ENCODE measurements at regions not wholly inside any gene's neighbourhood (a gene's known extent, or its start where the extent isn't known, plus 50 kb on each side); places are given as distances from the start of the nearest gene placed in this dataset.

DNA sequence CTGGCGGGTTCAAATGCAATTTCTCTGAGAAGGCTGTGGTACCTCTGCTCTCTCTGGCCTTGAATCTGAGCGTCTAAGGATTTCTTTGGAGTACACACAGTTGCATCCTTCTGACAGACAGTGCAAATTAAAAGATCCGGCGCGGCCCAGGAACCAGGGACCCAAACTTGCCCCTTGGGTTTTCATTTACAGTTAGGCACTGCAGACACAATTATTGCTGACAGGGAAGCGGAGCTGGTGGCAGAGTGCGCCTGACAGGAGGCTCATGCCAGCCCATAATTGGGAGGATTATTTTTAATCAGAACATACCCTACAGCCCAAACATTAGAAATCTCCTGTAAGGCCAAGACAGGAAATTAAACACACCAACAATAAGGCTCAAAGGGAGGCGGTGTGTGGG is 1023.4 kb upstream of the RBFOX1 start:
- FAIRE-seq (no peak), DNase-seq (ENCODE audit: low spot score) (no peak)

DNA sequence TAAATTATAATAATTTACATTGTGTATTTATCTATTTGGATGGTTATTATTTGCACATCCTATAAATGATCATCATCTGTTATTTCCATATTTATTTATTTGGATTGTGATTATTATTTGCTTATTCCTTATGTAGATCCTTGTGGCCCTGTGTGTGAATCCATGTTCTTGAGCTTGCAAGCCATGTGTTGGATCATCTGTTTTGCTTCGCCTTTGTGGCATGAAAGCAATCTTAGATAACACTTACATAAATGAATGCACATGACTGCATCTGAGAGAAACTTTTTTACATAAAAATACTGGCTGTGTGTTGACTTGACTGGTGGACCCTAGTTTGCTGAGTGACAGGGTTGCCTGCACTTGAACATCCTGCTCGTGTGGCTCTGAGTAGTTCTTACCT is 1024.5 kb upstream of the RBFOX1 start:
- FAIRE-seq: no peak

DNA sequence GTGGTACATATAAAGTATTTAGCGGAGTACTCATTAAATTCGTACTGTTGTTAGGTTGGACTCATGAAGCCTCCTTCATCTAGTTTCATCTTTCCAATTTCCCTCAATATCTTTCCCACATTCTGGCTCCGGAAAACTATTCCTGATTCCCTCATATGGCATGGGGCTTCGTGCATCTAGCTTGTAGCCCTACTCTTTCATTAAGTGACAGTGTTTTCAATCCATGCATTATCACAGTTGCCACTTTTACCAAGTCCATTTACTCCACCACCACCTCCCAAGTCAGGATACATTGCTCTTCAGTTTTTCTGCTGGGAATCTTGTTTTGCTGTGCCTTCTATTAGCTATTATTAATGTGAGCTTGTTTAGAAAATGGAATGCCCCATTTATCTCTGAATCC is 1032.1 kb upstream of the RBFOX1 start:
- FAIRE-seq: no peak
- no peak for DNase-seq (ENCODE audit: low spot score)

More for the DNA sequence above, 1024.5 kb upstream of the RBFOX1 start:
- no peak for DNase-seq (ENCODE audit: low spot score)

DNA sequence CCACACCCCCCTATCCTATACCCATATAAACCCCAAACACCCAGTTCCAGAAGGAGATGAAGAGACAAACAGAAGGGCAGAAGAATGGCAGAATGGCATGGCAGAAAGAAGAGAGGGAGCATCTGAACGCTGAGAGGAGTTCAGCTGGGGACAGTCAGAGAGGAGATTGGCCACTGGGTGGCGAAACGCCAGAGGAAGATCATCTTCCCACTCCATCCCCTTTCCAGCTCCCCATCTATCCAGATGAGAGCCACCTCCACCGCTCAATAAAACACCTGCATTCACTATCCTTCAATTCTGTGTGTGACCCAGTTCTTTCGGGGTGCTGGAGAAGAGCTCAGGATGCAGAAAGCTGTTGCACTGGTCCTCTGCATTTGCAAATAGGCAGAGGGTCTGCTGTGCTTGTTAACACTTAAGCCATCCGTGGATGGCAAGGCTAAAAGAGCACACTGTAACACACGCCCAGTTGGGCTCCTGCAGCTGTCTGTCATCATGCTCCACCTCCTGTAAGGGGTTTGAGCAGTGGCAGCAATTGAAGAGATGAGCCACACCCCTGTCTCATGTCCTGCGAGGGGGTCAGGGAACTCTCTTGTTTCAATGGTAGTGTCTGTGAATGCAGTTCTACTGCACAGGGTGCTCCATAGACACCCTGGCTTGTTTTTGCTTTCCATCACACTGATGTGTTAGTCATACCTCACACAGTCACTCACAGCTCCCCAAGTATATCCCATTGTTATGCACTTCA is 1034.8 kb upstream of the RBFOX1 start:
- DNase-seq (ENCODE audit: low spot score) (no peak), FAIRE-seq (no peak)

DNA sequence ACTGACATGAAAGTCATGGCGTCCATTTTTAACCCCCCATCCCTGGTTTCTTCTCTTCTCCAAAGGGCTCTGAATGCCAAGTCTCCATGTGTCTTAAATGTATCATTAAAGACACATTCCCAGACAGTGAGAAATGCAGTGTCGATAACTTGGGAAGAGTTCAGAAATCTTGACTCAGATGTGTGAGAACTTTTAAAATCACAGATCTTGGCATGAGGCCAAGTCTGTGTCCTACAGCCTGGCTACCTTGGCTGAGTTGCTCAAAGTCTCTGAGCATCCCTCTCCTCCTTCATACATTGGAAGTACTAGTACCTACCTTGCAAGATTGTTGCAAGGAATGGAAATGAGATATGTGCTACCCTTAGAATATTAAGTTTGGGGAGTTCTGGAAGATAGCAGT is 1046.5 kb upstream of the RBFOX1 start:
- FAIRE-seq: no peak
- DNase-seq (ENCODE audit: low spot score): peak; percentile 27

DNA sequence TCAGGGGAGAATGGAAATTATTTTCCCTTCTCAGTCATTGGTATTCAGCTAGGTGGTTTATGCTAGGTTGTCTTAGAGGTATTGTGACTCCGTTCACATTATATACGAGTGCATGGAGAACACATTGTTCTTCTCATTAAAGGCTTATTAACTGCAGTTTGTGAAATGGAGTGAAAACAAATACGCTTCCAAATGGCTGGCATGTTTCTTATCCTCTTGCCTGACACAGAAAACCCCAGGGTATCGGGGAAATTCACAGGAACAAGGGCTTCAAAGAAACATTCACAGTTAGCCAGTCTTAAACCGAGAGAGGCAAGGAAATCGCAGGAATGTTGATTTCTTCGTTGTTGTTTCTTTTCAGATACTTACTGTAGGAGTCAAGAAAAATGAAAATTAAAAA is 1047.9 kb upstream of the RBFOX1 start:
- DNase-seq (ENCODE audit: low spot score) (no peak), FAIRE-seq (no peak)

DNA sequence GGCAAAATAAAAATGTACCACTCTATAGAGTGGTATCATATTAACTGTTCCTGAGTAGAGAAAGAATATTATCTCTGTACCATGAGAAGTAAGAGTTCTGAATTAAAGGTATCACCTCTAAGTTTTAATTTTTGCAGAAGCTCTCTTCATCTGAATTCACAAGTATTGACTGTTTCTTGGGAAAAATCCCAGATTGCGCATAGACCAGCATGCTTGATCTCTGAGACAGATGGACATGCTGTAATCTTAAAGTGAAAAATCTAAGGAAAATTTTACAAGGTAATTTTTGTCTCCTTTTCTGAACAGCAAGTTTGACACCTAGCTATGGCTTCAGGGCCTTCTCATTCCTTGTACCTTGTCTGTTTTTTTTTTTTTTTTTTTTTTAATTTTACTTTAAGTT is 1050.7 kb upstream of the RBFOX1 start:
- DNase-seq (ENCODE audit: low spot score): no peak
- FAIRE-seq: no peak

DNA sequence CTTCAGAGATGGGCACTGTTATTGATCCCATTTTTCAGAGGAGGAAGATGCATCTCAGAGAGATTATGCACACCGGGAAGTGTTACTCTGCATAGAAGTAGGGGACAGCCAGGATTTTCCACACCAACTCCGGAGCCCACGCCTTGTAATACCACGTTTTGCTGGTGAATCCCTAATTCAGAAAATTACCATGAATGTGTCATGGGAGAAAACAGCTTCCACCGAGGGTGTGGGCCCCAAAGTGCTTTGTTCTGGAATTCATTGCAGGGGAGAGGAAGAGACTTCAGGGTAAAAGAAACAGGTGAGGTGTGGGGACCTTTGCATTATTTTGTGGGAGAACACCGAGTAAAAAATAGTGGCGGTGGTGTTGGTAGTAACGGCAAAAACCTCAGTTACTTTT is 1051.4 kb upstream of the RBFOX1 start:
- no peak for DNase-seq (ENCODE audit: low spot score)
- no peak for FAIRE-seq

DNA sequence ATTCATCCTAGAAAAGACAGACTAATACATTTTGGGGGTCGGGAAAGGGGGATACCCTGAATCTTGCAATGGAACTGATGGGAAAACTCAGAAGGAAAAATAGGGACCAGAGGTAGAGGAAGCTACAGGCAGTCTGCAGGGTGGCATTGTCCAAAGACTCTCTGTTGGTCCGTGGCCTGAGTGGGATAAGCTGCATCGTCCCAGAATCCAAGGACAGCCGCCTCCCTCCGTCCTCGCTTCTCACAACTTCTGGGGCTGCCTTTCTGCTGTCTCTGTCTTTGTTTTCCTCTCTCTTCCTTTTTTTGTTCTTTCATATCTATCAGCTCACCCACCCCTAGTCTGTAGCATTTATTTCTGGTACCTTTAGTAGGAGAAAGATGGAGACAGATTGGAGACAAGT is 1052.6 kb upstream of the RBFOX1 start:
- DNase-seq (ENCODE audit: low spot score): no peak
- FAIRE-seq: no peak

DNA sequence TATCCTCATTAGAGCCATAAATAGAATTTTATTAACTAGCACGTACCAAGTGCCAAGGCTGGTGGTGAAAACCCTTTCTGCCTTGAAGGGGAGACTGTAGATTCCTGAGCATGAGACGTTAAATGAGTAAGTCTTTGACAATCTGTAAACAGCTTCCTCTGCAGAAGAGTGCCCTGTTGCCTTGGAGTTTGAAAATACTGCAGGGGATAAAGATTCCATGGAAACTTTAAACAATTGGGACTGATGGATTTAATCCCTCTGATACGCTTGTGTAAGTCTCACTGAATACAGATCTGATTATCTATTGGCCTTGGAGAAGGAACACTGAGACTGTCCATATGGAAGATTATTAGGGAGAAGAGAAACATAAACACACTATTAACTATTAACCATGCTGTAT is 1053.4 kb upstream of the RBFOX1 start:
- DNase-seq (ENCODE audit: low spot score) (no peak), FAIRE-seq (no peak)

DNA sequence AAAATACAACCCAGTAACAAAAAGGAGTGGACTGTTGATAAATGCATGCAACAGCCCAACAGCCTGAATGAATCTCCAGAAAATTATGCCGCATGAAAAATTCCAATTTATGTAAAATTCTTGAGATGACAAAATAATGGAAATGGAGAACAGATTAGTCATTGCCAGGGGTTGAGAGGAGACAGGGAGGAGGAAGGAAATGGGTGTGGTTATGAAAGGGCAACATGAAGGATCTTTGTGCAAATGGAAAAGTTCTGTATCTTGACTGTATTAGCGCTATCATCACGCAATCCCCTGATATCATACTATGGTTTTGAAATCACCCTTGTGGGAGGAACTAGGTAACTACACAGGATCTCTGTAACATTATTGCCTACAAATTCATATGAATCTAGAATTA is 1058.3 kb upstream of the RBFOX1 start:
- no peak for DNase-seq (ENCODE audit: low spot score)
- FAIRE-seq: peak; percentile 32

DNA sequence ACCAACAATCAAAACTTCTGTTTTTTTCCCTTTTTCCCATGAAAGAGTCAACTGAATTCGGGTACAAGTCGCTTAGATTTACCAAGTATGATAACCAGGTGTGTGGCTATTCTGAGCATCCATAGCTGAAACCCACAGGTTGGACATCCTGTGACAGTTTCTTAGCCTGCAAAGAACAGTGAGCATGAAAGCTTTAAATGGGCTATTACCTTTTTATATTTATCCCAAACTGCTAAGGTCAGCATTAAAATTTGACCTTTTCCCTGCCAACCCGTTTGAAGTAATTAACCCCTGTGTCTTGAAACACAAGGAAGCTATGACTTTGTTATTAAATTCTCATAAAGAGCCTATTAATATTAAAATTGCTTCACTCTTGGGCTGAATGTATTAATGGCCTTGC is 1065.0 kb upstream of the RBFOX1 start:
- DNase-seq (ENCODE audit: low spot score) (no peak), FAIRE-seq (no peak)

DNA sequence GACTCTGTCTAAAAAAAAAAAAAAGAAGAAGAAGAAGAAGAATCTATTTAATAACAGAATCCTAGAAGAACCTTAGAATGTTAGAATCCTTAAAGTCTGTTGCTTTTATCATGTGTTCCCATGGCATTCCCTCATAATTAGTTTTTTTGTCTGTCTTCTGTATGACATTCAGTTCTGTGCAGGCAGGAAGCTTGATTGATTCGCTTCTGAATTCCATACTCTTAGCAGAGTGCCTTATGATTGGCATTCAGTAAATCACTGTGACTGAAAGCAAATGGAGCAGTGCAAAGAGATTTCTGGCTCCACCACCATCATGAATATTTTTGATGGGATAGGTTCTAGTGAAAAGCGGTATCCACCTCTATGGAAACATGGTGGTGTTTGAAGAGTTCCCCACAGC is 1065.9 kb upstream of the RBFOX1 start:
- FAIRE-seq (no peak), DNase-seq (ENCODE audit: low spot score) (no peak)

DNA sequence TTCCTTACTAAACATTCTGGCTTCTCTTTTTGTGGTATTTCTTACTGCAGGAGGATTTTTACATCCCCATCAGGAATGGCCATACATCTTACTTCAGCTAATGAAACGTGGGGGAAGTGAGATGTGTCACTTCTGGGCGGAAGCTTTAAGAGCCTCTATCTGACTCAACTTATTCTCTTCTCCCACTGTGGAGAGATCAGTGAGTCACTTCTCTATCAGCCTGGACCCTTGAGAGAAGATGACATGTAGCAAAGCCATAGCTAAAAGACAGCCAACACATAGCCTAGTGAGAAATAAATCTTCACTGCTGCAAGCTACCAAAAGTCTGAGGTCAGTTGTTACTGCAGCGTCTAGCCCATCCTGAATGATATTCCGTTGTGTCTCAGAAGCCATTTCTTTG is 1066.7 kb upstream of the RBFOX1 start:
- FAIRE-seq (no peak), DNase-seq (ENCODE audit: low spot score) (no peak)

DNA sequence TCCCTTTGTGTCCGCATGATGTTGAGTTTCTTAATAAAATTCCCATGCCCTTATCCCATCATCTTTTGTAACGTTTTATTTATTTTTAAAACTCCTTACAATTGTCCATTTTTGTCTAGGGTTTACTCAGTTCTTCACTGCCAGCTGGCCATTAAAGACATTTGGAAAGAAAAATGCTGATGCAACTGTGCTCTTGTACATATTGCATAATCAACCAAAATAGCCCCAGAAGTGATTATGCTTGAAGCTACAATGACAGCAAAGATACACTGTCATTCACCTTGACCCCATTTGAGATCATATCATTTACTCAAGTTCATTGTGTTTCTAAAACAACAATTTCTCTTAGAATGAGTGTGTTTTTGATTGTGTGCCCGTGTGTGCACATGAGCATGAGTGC is 1074.6 kb upstream of the RBFOX1 start:
- FAIRE-seq (no peak), DNase-seq (ENCODE audit: low spot score) (no peak)

DNA sequence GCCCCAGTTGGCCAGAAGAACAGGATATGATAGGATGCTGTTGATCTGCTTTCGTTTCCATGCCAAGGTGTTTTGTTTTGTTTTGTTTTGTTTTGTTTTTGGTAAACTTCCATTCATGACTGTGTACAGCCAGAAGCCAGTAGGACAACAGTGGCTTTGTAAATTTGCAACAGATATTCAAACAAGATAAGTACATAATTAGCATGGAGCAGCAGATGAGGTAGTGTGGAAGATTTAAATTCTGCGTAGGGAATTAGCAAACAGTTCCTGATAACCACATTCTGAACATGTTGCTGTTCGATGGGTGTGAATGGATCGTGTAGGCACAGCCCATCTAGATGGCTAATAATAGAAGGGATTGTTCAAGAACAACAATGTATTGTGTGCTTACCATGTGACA is 1080.1 kb upstream of the RBFOX1 start:
- no peak for DNase-seq (ENCODE audit: low spot score)
- FAIRE-seq: peak; percentile 63

DNA sequence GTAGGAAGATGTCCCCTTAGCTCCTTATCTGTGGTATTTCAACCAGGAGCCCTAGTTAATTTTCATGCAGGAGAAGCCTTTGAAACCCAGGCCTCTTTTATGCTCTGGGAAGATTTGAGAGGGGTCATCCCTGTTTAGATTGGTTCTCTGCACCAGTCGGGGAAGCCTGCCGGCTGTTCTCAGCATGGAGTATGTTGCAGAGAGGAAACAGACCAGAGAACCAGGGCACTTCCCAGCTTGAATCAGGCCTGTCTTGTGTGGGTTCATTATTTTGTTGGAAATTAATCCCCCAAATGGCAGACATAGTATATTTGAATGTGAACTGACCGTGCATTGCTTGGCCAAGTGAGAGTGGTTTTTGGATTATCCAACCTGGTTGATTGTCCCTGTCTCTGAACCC is 1082.1 kb upstream of the RBFOX1 start:
- no peak for FAIRE-seq
- DNase-seq (ENCODE audit: low spot score): no peak

DNA sequence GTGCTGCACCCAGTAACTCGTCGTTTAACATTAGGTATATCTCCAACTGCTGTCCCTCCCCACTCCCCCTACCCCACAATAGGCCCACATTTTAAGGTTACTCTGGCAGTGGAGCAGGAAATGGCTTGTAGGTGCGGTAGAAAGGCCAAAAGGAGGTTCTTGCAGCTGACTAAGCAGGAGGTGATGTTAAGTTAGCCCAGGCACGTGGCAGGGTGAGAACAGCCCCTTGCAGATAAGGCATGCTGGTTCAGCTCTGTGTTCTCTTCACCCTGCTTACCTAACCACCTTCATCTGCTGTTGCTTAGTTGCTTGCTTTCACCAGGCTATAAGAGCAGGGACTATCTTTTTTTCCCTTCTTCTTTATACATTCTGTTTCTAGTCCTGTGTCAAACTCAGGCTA is 1082.8 kb upstream of the RBFOX1 start:
- FAIRE-seq (no peak), DNase-seq (ENCODE audit: low spot score) (no peak)

DNA sequence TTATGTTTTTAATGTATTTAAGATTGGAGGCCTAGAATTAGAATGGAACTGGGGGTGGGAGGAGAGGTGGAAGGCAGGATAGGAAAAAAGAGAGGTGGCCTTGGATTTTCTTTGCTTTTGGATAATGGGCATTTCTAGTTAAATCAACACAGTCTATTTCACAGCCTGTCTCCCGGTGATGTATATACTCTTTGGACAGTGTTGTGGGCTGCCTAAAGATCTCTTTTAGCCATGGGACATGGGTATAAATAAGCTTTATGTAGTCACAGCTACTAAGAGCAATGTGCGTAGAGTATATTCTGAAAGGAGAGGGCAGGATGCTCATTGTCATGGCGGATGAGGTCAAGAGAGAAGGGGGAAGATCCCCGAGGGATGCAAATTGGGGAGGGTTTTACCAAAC is 1084.4 kb upstream of the RBFOX1 start:
- no peak for FAIRE-seq
- no peak for DNase-seq (ENCODE audit: low spot score)

DNA sequence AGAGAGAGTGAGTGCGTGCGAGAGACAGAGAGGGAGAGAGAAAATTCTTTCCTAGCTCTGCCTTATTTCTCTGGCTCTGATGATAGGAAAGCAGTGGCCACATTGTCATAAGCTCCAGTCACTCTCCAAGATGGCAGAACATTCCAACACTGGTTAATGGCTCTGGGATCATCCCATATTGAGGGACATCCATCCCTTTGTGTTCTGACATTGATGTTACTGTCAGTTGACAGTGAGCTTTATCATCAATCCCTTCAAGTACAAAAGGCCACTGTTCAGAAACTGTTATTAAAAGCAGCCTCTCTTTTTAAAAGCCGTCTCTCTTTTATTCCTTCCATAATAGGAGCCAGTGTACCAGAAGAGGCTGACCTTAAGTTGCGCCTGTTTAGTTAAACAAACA is 1084.9 kb upstream of the RBFOX1 start:
- FAIRE-seq (peak; percentile 27), DNase-seq (ENCODE audit: low spot score) (no peak)

DNA sequence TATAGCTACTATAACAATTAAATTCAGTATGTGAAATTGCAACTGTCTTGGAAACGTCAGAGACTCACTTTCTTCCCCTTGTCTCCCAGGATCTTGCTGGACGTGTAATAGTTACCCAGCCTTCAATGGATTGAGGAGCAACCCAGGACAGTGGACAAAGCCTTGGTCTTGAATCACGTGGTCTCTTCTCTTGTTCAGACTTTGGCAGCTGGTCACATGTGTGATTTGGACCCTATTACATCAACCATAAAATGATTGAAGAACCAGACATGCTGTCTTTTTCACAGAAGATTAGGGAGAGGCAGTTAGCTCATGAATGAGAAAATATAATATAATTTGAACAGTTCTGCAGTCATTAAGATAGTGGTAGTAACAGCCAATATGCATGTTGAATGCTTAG is 1085.5 kb upstream of the RBFOX1 start:
- FAIRE-seq (no peak), DNase-seq (ENCODE audit: low spot score) (no peak)

DNA sequence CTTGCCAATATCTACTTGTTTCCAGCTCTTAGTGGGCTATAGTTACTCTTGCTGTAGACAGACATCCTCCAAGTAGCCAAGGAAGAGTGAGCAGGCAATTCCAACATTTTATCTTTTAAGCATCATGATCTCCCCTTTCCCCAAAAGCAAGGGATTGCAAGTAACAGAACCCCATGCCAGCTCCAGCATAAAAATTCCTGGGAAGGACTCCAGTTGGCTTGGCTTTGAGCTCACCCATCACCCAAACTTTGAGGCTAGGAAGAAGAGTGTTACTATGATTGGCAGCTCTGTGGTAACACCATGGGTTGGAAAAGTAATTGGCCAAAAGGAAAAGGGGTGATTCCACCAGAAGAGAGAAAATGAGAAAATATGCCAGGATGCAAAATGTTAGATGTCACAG is 1086.4 kb upstream of the RBFOX1 start:
- no peak for DNase-seq (ENCODE audit: low spot score)
- no peak for FAIRE-seq

DNA sequence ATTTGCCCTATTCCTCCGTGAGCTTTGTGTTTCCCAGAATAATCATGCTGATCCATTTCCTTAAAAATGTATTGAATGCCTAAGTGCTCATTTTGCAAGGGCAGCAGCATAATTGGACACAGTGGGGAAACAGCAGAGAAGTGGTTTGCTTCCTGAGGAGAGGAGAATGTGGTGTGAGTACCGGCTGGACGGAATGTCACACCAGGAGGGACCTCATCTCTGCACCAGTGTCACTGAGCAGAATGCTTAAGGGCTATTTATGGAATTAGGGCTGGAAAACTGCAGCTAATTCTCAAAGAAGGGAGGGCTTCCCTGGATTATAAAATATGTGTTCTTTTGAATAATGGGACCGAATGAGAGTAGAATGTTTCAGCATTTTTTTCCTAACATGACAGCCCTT is 1100.6 kb upstream of the RBFOX1 start:
- FAIRE-seq (no peak), DNase-seq (ENCODE audit: low spot score) (no peak)

DNA sequence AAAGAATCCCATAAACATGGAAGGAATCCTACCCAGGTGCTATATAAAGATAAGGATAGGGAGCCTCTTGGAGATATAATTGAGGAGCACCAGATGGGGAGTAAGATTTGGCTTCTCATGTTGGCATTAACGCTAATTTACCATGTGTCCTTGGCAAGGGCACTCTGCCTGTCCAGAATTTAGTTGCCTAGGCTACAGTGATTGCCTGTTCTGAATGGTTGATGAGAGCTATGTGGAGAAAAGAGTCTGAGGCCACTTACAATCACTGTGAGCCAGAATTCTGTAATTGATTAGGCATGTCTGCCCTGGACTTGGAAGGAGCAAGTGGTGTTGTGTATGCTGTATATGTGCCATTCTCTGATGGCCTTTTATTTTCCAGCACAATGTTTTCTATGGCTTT is 1101.2 kb upstream of the RBFOX1 start:
- no peak for FAIRE-seq
- DNase-seq (ENCODE audit: low spot score): no peak
